ENCODE measurements at regions not wholly inside any gene's neighbourhood (a gene's known extent, or its start where the extent isn't known, plus 50 kb on each side); places are given as distances from the start of the nearest gene placed in this dataset.
A peak's percentile ranks its signal among the peaks of the same experiment; 100 is the strongest.

GRCh38 chr16:86825631-86826030 is 247.3 kb downstream of the FOXL1 start:
- TF ChIP-seq ZBTB43 (CRISPR knock-in tag; IDR thresholded peaks at IDR 0.05) (no peak), CDX4 (CRISPR knock-in tag; IDR thresholded peaks at IDR 0.05; ENCODE audit: borderline replicate concordance) (no peak), NR3C1 (CRISPR knock-in tag; conservative IDR thresholded peaks at IDR 0.05; ENCODE audit: low read depth) (no peak), ZBTB21 (CRISPR knock-in tag; IDR thresholded peaks at IDR 0.05; ENCODE audit: borderline replicate concordance) (no peak), ELF4 (CRISPR knock-in tag; IDR thresholded peaks at IDR 0.05; ENCODE audit: low read depth) (no peak)
- ChIA-PET POLR2A (interaction anchor here (0.6 kb wide), 1 partner anchor 222 kb away, joined by 3 read pairs; no protein-coding TSS in a partner anchor), CTCF (interaction anchor here (1.1 kb wide), 1 partner anchor 9 kb away, joined by 3 read pairs; no protein-coding TSS in a partner anchor)
- Mint-ChIP-seq H3K9me3 (peaks cover 8% of the 10 kb centered on the region), H3K36me3 (peaks cover 2% of the 10 kb centered on the region; the same call in 1 of the 2 replicates), H3K4me1 (peaks cover 35% of the 10 kb centered on the region), H3K27ac (0 out of 2 replicates have a peak overlapping the region, but pooled peaks have one; percentile 55), H3K4me3 (no peak overlapping the region), H3K27me3 (ENCODE audit: low read depth) (no peaks in the 10 kb centered on the region)
- ATAC-seq (no peak), DNase-seq (ENCODE audit: low spot score) (no peak)

GRCh38 chr16:86826941-86827340 is 248.6 kb downstream of the FOXL1 start:
- DNase-seq (ENCODE audit: low spot score) (peak; percentile 39), ATAC-seq (peak; percentile 77)
- Mint-ChIP-seq H3K36me3 (peaks cover 8% of the 10 kb centered on the region), H3K27ac (no peak overlapping the region), H3K4me1 (peaks cover 35% of the 10 kb centered on the region), H3K27me3 (ENCODE audit: low read depth) (no peaks in the 10 kb centered on the region), H3K9me3 (peaks cover 11% of the 10 kb centered on the region), H3K4me3 (no peak overlapping the region)
- TF ChIP-seq PRDM15 (CRISPR knock-in tag; IDR thresholded peaks at IDR 0.05) (0 out of 2 replicates have a peak, but pooled peaks have one; percentile 12), CREM (CRISPR knock-in tag; IDR thresholded peaks at IDR 0.05) (no peak)
- ChIA-PET POLR2A (no interaction called here), CTCF (interaction anchor here (1.0 to 1.9 kb wide), 5 partner anchors 9 to 250 kb away, joined by 3 to 8 read pairs (median 4); no protein-coding TSS in a partner anchor)

- Mint-ChIP-seq H3K9me3 (peaks cover 13% of the 10 kb centered on the region), H3K36me3 (peaks cover 8% of the 10 kb centered on the region), H3K27me3 (ENCODE audit: low read depth) (no peaks in the 10 kb centered on the region), H3K4me1 (peaks cover 35% of the 10 kb centered on the region), H3K4me3 (no peak overlapping the region), H3K27ac (no peak overlapping the region)
- no peak for ATAC-seq
- ChIA-PET POLR2A (no interaction called here), CTCF (interaction anchor here (1.0 to 1.9 kb wide), 5 partner anchors 9 to 250 kb away, joined by 3 to 8 read pairs (median 4); no protein-coding TSS in a partner anchor)
- no peak for TF ChIP-seq ZBTB43 (CRISPR knock-in tag; IDR thresholded peaks at IDR 0.05)
- no peak for TF ChIP-seq GABPB1 (CRISPR knock-in tag; IDR thresholded peaks at IDR 0.05)
- TF ChIP-seq ZNF396 (CRISPR knock-in tag; IDR thresholded peaks at IDR 0.05; ENCODE audit: borderline replicate concordance): no peak
- no peak for TF ChIP-seq ZNF416 (CRISPR knock-in tag; IDR thresholded peaks at IDR 0.05)
- no peak for DNase-seq (ENCODE audit: low spot score)
Measured at GRCh38 chr16:86827521-86827920, 249.2 kb downstream of the FOXL1 start.

GRCh38 chr16:86828202-86828601 is 249.9 kb downstream of the FOXL1 start:
- peaks cover 35% of the 10 kb centered on the region for H3K4me1 Mint-ChIP-seq
- CTCF ChIA-PET: interaction anchor here (1.7 to 1.9 kb wide), 2 partner anchors 46 to 67 kb away, joined by 8 read pairs; no protein-coding TSS in a partner anchor
- no peak overlapping the region for H3K4me3 Mint-ChIP-seq
- H3K27ac Mint-ChIP-seq: no peak overlapping the region
- POLR2A ChIA-PET: no interaction called here
- ATAC-seq (no peak), DNase-seq (ENCODE audit: low spot score) (no peak)
- H3K9me3 Mint-ChIP-seq: peaks cover 13% of the 10 kb centered on the region
- TF ChIP-seq CBFB (CRISPR knock-in tag; IDR thresholded peaks at IDR 0.05; ENCODE audit: low read depth): no peak
- no peak for TF ChIP-seq OVOL2 (CRISPR knock-in tag; IDR thresholded peaks at IDR 0.05; ENCODE audit: borderline replicate concordance)
- no peak for TF ChIP-seq NR2C2 (CRISPR knock-in tag; IDR thresholded peaks at IDR 0.05)
- no peak for TF ChIP-seq HMGXB4 (CRISPR knock-in tag; IDR thresholded peaks at IDR 0.05)
- no peaks in the 10 kb centered on the region for H3K27me3 Mint-ChIP-seq (ENCODE audit: low read depth)
- H3K36me3 Mint-ChIP-seq: peaks cover 8% of the 10 kb centered on the region
